Gastrocnemius medialis (tissue), 4 donors: ENCODE measurements at regions not wholly inside any gene's neighbourhood (a gene's known extent, or its start where the extent isn't known, plus 50 kb on each side); places are given as distances from the start of the nearest gene placed in this dataset.
"Not testable (repeated sequence)": the region's sequence is repeated elsewhere in the genome, so short reads cannot be mapped to it uniquely, and the experiment has no call there.

Experiments used
- ATAC-seq, 2 donors: fragments of 150-250 bp; one replicate each; pipeline ENCODE4 v1.9.1; 2016
- DNase-seq, 2 donors: peaks; one replicate each; pipeline ENCODE4 v3.0.0-alpha.2; 2019
- H3K27ac ChIP-seq, 4 donors: fragments of 200-600 bp; sonication (generic); 1 replicate in 1 of 4; 2 replicates in 3 of 4; pipeline ENCODE4 v1.5.1; 2016 to 2018; ENCODE audit warnings: mild to moderate bottlenecking in 2 of 4, moderate library complexity in 1 of 4
- H3K27me3 ChIP-seq, 3 donors: fragments of 200-600 bp; sonication (generic) in 2 of 3; 1 replicate in 1 of 3; 2 replicates in 2 of 3; pipeline versions ENCODE4 v1.5.1 to v1.6.0; 2016 to 2019; ENCODE audit warnings: mild to moderate bottlenecking in 1 of 3, moderate library complexity in 1 of 3
- H3K36me3 ChIP-seq, 2 donors: fragments of 200-600 bp; sonication (generic) in 1 of 2; one replicate each; pipeline ENCODE4 v1.5.1; 2017 to 2018
- H3K4me1 ChIP-seq, 2 donors: fragments of 200-600 bp; sonication (generic) in 1 of 2; one replicate each; pipeline ENCODE4 v1.5.1; 2016 to 2017; ENCODE audit warnings: mild to moderate bottlenecking in 2 of 2
- H3K4me3 ChIP-seq, 4 donors: fragments of 200-600 bp; sonication (generic) in 3 of 4; 1 replicate in 1 of 4; 2 replicates in 3 of 4; pipeline ENCODE4 v1.5.1; 2016 to 2019; ENCODE audit warnings: mild to moderate bottlenecking in 2 of 4
- H3K9me3 ChIP-seq, 3 donors: fragments of 200-600 bp; sonication (generic) in 2 of 3; 1 replicate in 1 of 3; 2 replicates in 2 of 3; pipeline ENCODE4 v1.5.1; 2016 to 2019
- POLR2A ChIP-seq, 2 donors: fragments of 450-650 bp; IDR thresholded peaks; one replicate each; pipeline ENCODE4 v1.6.1; 2017; ENCODE audit warnings: antibody characterized with exemption in 2 of 2, mild to moderate bottlenecking in 2 of 2, moderate library complexity in 2 of 2
- in situ Hi-C, 4 donors: fragments of 200-750 bp; cut with MboI; loops; one replicate each; pipeline versions ENCODE4 v1.15.0 to v1.8.0; 2017; ENCODE audit warnings: low sequenced_read_pairs in 4 of 4
- intact Hi-C: fragments of 100-400 bp; cut with DNase I; formaldehyde crosslinking; loops from one replicate; pipeline ENCODE4 v1.15.1; 2023; ENCODE audit warnings: low total_unique reads
- TF ChIP-seq, protein P1 (sequence below), 5 experiments: fragments of 450-650 bp in 3 of 5; fragments of 200-600 bp in 2 of 5; sonication (generic) in 2 of 5; IDR thresholded peaks in 4 of 5; conservative IDR thresholded peaks in 1 of 5; 1 replicate in 4 of 5; 2 replicates in 1 of 5; pipeline ENCODE4 v1.5.1; 2016 to 2019; ENCODE audit warnings: antibody characterized with exemption in 5 of 5, mild to moderate bottlenecking in 3 of 5, moderate library complexity in 3 of 5

DNA sequence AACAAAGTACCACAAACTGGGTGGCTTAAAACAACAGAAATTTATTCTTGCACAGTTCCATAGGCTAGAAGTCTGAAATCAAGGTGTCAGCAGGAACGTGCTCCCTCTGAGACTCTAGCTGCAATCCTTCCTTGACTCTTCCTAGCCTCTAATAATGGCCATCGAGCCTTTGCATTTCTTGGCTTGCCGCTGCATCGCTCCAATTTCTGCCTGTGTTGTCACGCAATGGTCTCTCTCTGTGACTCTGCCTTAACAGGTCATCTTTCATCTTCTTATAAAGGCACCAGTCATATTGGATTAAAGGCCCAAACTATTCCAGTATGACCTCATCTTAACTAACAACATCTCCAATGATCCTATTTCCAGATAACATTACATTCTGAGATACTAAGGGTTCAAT, 61.0 kb upstream of the FNDC3B start:
- Histone ChIP-seq H3K36me3 (no peaks in the 10 kb centered on the region), H3K4me1 (no peaks in the 10 kb centered on the region), H3K9me3 (no peaks in the 10 kb centered on the region), H3K4me3 (no peak overlapping the region), H3K27ac (no peak overlapping the region), H3K27me3 (no peaks in the 10 kb centered on the region)
- DNase-seq, result no peak
- no peak for ATAC-seq
- TF ChIP-seq, protein P1, sequence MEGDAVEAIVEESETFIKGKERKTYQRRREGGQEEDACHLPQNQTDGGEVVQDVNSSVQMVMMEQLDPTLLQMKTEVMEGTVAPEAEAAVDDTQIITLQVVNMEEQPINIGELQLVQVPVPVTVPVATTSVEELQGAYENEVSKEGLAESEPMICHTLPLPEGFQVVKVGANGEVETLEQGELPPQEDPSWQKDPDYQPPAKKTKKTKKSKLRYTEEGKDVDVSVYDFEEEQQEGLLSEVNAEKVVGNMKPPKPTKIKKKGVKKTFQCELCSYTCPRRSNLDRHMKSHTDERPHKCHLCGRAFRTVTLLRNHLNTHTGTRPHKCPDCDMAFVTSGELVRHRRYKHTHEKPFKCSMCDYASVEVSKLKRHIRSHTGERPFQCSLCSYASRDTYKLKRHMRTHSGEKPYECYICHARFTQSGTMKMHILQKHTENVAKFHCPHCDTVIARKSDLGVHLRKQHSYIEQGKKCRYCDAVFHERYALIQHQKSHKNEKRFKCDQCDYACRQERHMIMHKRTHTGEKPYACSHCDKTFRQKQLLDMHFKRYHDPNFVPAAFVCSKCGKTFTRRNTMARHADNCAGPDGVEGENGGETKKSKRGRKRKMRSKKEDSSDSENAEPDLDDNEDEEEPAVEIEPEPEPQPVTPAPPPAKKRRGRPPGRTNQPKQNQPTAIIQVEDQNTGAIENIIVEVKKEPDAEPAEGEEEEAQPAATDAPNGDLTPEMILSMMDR (IDR thresholded peaks at IDR 0.05 in 4 of 5, conservative IDR thresholded peaks at IDR 0.05 in 1 of 5), result no peak
- TF ChIP-seq POLR2A (IDR thresholded peaks at IDR 0.05), result no peak
- intact Hi-C loops (no loop called here), in situ Hi-C loops (no loop called here)

DNA sequence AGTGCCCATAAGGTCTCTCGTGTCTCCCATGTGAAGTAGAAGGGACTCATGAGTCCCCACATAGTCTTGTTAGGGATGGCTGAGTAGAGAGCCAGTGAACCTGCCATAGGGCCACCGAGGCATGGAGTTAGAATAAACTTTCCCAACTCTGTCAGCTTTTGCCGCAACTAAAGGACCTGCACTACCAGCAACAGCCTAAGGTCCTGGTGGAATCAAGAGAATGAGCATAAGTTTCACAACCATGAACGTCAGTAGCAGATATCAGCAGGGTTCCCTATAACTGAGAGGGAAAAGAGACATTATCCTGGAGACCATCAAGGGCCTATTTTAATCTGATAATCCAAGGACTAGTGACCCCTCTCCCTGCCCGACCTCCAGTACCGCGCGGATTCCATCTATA, 60.3 kb upstream of the FNDC3B start:
- Histone ChIP-seq H3K36me3 (no peaks in the 10 kb centered on the region), H3K27me3 (no peaks in the 10 kb centered on the region), H3K4me3 (no peak overlapping the region), H3K27ac (no peak overlapping the region), H3K9me3 (no peaks in the 10 kb centered on the region), H3K4me1 (no peaks in the 10 kb centered on the region)
- intact Hi-C loops, result no loop called here
- DNase-seq (no peak), ATAC-seq (no peak)
- TF ChIP-seq, protein P1 (IDR thresholded peaks at IDR 0.05 in 4 of 5, conservative IDR thresholded peaks at IDR 0.05 in 1 of 5), result no peak
- TF ChIP-seq POLR2A (IDR thresholded peaks at IDR 0.05), result no peak
- in situ Hi-C loops, result no loop called here

DNA sequence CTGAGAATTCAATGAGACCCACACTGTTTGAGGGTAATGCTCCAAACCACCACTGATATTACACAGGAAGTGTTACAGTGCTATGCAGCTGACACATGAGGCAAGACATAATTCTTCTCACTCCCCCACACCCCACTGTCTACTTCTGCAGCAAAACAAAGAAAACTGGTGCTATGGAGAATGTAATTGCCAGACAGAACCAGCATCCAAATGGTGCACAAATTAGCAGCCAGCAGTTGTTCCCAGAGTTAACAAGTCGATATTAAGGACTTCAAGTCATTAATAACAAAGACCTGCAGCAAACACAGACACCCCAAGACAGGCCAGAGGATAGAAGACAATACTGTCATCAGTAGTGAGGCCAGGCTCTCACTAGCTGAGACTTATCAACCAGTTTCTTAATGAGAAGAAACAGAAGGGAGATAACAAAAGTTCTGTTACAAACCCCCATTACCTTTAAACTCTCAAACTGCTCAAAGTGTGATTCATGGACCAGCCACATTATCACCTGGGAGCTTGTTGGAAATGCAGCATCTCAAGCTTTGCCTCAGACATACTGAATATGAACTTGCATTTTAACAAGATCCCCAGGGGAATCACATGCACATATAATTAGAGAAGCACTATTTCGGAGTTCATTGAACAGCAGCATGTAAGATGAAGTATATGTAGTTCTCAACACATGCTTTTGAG, 58.7 kb upstream of the FNDC3B start:
- no peak for DNase-seq
- no peaks in the 10 kb centered on the region for H3K4me1 ChIP-seq
- H3K27me3 ChIP-seq, result no peaks in the 10 kb centered on the region
- H3K9me3 ChIP-seq, result no peaks in the 10 kb centered on the region
- ATAC-seq, result no peak
- TF ChIP-seq, protein P1 (IDR thresholded peaks at IDR 0.05 in 4 of 5, conservative IDR thresholded peaks at IDR 0.05 in 1 of 5), result no peak
- TF ChIP-seq POLR2A (IDR thresholded peaks at IDR 0.05), result no peak
- in situ Hi-C loops, result no loop called here
- H3K4me3 ChIP-seq, result no peak overlapping the region
- H3K36me3 ChIP-seq, result no peaks in the 10 kb centered on the region
- H3K27ac ChIP-seq, result no peak overlapping the region
- intact Hi-C loops, result no loop called here

DNA sequence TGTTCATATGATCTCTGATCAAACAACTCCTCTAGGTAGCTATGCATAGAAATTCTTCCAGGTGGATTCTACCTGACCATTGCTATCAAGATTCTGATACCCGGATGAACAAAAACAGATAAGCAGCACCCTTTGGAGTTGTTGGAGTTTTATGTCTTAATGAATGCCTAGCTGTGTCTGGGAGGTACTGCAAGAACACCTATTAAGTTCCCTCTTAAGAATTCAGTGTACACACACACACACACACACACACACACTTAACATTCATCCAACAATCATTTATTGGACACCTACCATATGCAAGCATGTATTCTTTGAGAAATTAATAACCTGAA, 58.1 kb upstream of the FNDC3B start:
- no peak for TF ChIP-seq POLR2A (IDR thresholded peaks at IDR 0.05)
- TF ChIP-seq, protein P1 (IDR thresholded peaks at IDR 0.05 in 4 of 5, conservative IDR thresholded peaks at IDR 0.05 in 1 of 5), result no peak
- intact Hi-C loops, result no loop called here
- ATAC-seq (no peak), DNase-seq (no peak)
- Histone ChIP-seq H3K4me1 (no peaks in the 10 kb centered on the region), H3K36me3 (no peaks in the 10 kb centered on the region), H3K27ac (no peak overlapping the region), H3K27me3 (no peaks in the 10 kb centered on the region), H3K9me3 (no peaks in the 10 kb centered on the region), H3K4me3 (no peak overlapping the region)
- in situ Hi-C loops, result no loop called here

GRCh38 chr3:171982828-171983227, 56.5 kb upstream of the FNDC3B start:
- in situ Hi-C loops, result no loop called here

GRCh38 chr3:171983685-171984084, 55.7 kb upstream of the FNDC3B start:
- H3K27ac ChIP-seq, DNase-seq, H3K4me3 ChIP-seq, ATAC-seq, intact Hi-C loops, H3K4me1 ChIP-seq, H3K27me3 ChIP-seq, H3K36me3 ChIP-seq, H3K9me3 ChIP-seq, in situ Hi-C loops: not testable (repeated sequence)

More at GRCh38 chr3:171982828-171983227, 56.5 kb upstream of the FNDC3B start:
- Histone ChIP-seq H3K27me3 (no peaks in the 10 kb centered on the region), H3K9me3 (no peaks in the 10 kb centered on the region), H3K4me3 (no peak overlapping the region), H3K27ac (no peak overlapping the region), H3K36me3 (no peaks in the 10 kb centered on the region), H3K4me1 (no peaks in the 10 kb centered on the region)
- intact Hi-C loops, result no loop called here
- ATAC-seq, result no peak
- TF ChIP-seq, protein P1 (IDR thresholded peaks at IDR 0.05 in 4 of 5, conservative IDR thresholded peaks at IDR 0.05 in 1 of 5), result no peak
- TF ChIP-seq POLR2A (IDR thresholded peaks at IDR 0.05), result no peak
- no peak for DNase-seq
